BJ (cell line): ENCODE measurements at regions not wholly inside any gene's neighbourhood (a gene's known extent, or its start where the extent isn't known, plus 50 kb on each side); places are given as distances from the start of the nearest gene placed in this dataset.

Source experiments
- CTCF ChIA-PET: fragments of 350-600 bp; formaldehyde crosslinking; extraction: SDS; loops from one replicate; lab custom pipeline; 2021; ENCODE audit warnings: antibody characterized with exemption, inconsistent platforms; lab: Yijun Ruan, JAX
- POLR2A ChIA-PET: fragments of 300-600 bp; sonication (Branson Sonifier 250); formaldehyde crosslinking; extraction: SDS; loops from one replicate; lab custom pipeline; 2021; ENCODE audit warnings: antibody characterized with exemption; lab: Charles Lee
- DNase-seq: peaks from one replicate; pipeline ENCODE4 v3.0.0-alpha.2; 2011; ENCODE audit warnings: low read depth
- H3K27me3 ChIP-seq: 2 replicates; pipeline ENCODE4 v1.6.0; 2011; ENCODE audit warnings: low read length; ENCODE audit not compliant: control insufficient read depth, insufficient read depth
- H3K36me3 ChIP-seq: 2 replicates; pipeline ENCODE4 v1.5.1; 2011; ENCODE audit warnings: low read length; ENCODE audit not compliant: control insufficient read depth, insufficient read depth
- H3K4me3 ChIP-seq: 2 replicates; pipeline ENCODE4 v1.5.1; 2011; ENCODE audit warnings: low read depth, mild to moderate bottlenecking, control low read depth, low read length
- CTCF ChIP-seq: IDR thresholded peaks from 2 replicates; pipeline ENCODE4 v1.5.1; 2011; ENCODE audit warnings: low read depth, mild to moderate bottlenecking, control low read depth, inconsistent platforms, low read length, moderate library complexity; ENCODE audit not compliant: insufficient read depth

GRCh38 chr12:91361864-91362263 is 179.2 kb upstream of the DCN start:
- Histone ChIP-seq H3K4me3 (no peak overlapping the region), H3K27me3 (no peaks in the 10 kb centered on the region), H3K36me3 (no peaks in the 10 kb centered on the region)
- ChIA-PET CTCF (interaction anchor here (0.7 to 1.6 kb wide), 13 partner anchors 9 to 1622 kb away, joined by 3 to 6 read pairs (median 3); no protein-coding TSS in a partner anchor), POLR2A (no interaction called here)
- TF ChIP-seq CTCF, result peak; percentile 55
- no peak for DNase-seq

- Histone ChIP-seq H3K36me3 (no peaks in the 10 kb centered on the region), H3K27me3 (no peaks in the 10 kb centered on the region), H3K4me3 (no peak overlapping the region)
- no peak for TF ChIP-seq CTCF
- CTCF ChIA-PET, result interaction anchor here (0.8 to 1.2 kb wide), 2 partner anchors 8 to 396 kb away, joined by 3 read pairs; no protein-coding TSS in a partner anchor
- DNase-seq, result no peak
- POLR2A ChIA-PET, result no interaction called here
Measured at GRCh38 chr12:91357381-91357780, 174.8 kb upstream of the DCN start.

- Histone ChIP-seq H3K36me3 (no peaks in the 10 kb centered on the region), H3K27me3 (no peaks in the 10 kb centered on the region), H3K4me3 (no peak overlapping the region)
- no peak for DNase-seq
- TF ChIP-seq CTCF, result no peak
- ChIA-PET POLR2A (no interaction called here), CTCF (interaction anchor here (1.1 to 4.6 kb wide), 10 partner anchors 9 to 403 kb away, joined by 3 to 36 read pairs (median 6); no protein-coding TSS in a partner anchor)
Measured at GRCh38 chr12:91356405-91356804, 173.8 kb upstream of the DCN start.

- H3K4me3 ChIP-seq, result no peak overlapping the region
- no peaks in the 10 kb centered on the region for H3K36me3 ChIP-seq
- CTCF ChIA-PET, result interaction anchor here (0.6 to 4.6 kb wide), 26 partner anchors 10 to 415 kb away, joined by 3 to 36 read pairs (median 4); no protein-coding TSS in a partner anchor
- POLR2A ChIA-PET, result no interaction called here
- peak; percentile 91 for TF ChIP-seq CTCF
- DNase-seq, result no peak
- H3K27me3 ChIP-seq, result no peaks in the 10 kb centered on the region
Measured at GRCh38 chr12:91355150-91356006, 172.8 kb upstream of the DCN start.

- POLR2A ChIA-PET, result no interaction called here
- no peak for TF ChIP-seq CTCF
- H3K4me3 ChIP-seq, result no peak overlapping the region
- CTCF ChIA-PET, result interaction anchor here (1.0 to 4.6 kb wide), 5 partner anchors 8 to 394 kb away, joined by 3 to 36 read pairs (median 4); no protein-coding TSS in a partner anchor
- H3K27me3 ChIP-seq, result no peaks in the 10 kb centered on the region
- no peaks in the 10 kb centered on the region for H3K36me3 ChIP-seq
- no peak for DNase-seq
Measured at GRCh38 chr12:91353266-91353665, 170.6 kb upstream of the DCN start.
